H9 (cell line): ENCODE measurements at regions not wholly inside any gene's neighbourhood (a gene's known extent, or its start where the extent isn't known, plus 50 kb on each side); places are given as distances from the start of the nearest gene placed in this dataset.
A peak's percentile ranks its signal among the peaks of the same experiment; 100 is the strongest.

ENCODE experiments used
- DNase-seq: peaks from one replicate; pipeline ENCODE4 v3.0.0-alpha.2; 2017
- H2AFZ ChIP-seq: one replicate; pipeline ENCODE4 v1.6.1; 2013; ENCODE audit warnings: mild to moderate bottlenecking, low read length, control low read depth, moderate library complexity
- H2AK5ac ChIP-seq: 2 replicates; pipeline ENCODE4 v1.6.1; 2013; ENCODE audit warnings: low read length, control low read depth, mixed read lengths; ENCODE audit not compliant: insufficient read length
- H2BK120ac ChIP-seq: one replicate; pipeline ENCODE4 v1.6.1; 2013; ENCODE audit warnings: low read depth, mild to moderate bottlenecking, low read length, control low read depth, inconsistent platforms; ENCODE audit not compliant: poor library complexity, severe bottlenecking
- H2BK12ac ChIP-seq: 2 replicates; pipeline ENCODE4 v1.6.1; 2013; ENCODE audit warnings: low read length, control low read depth, mixed read lengths, low read depth; ENCODE audit not compliant: insufficient read length
- H2BK15ac ChIP-seq: 2 replicates; pipeline ENCODE4 v1.6.1; 2013; ENCODE audit warnings: low read depth, low read length, control low read depth
- H2BK20ac ChIP-seq: one replicate; pipeline ENCODE4 v1.6.1; 2013; ENCODE audit warnings: low read depth, mild to moderate bottlenecking, low read length, control low read depth, inconsistent platforms; ENCODE audit not compliant: poor library complexity, severe bottlenecking
- H2BK5ac ChIP-seq: 2 replicates; pipeline ENCODE4 v1.6.1; 2013; ENCODE audit warnings: low read length, control low read depth, mixed read lengths; ENCODE audit not compliant: insufficient read length
- H3K14ac ChIP-seq: 2 replicates; pipeline ENCODE4 v1.6.1; 2013; ENCODE audit warnings: low read length, control low read depth; ENCODE audit not compliant: insufficient read depth
- H3K18ac ChIP-seq: 2 replicates; pipeline ENCODE4 v1.6.1; 2013; ENCODE audit warnings: low read depth, mild to moderate bottlenecking, mixed read lengths, low read length, control low read depth; ENCODE audit not compliant: insufficient read length
- H3K23ac ChIP-seq: 2 replicates; pipeline ENCODE4 v1.6.1; 2013; ENCODE audit warnings: low read length, control low read depth, mixed read lengths, low read depth; ENCODE audit not compliant: insufficient read length
- H3K23me2 ChIP-seq: 2 replicates; pipeline ENCODE4 v1.6.1; 2013; ENCODE audit warnings: low read depth, mild to moderate bottlenecking, mixed read lengths, low read length, control low read depth; ENCODE audit not compliant: insufficient read length, poor library complexity, severe bottlenecking
- H3K27ac ChIP-seq: 2 replicates; pipeline ENCODE4 v1.5.1; 2013; ENCODE audit warnings: low read length, control low read depth, mixed read lengths, low read depth; ENCODE audit not compliant: insufficient read length
- H3K27me3 ChIP-seq: 2 replicates; pipeline ENCODE4 v1.6.1; 2013; ENCODE audit warnings: low read length, control low read depth, inconsistent platforms; ENCODE audit not compliant: insufficient read depth
- H3K4ac ChIP-seq: 2 replicates; pipeline ENCODE4 v1.6.1; 2013; ENCODE audit warnings: low read depth, mild to moderate bottlenecking, control low read depth, inconsistent platforms, low read length, moderate library complexity
- H3K4me1 ChIP-seq: 2 replicates; pipeline ENCODE4 v1.6.1; 2013; ENCODE audit warnings: low read length, control low read depth, inconsistent platforms; ENCODE audit not compliant: insufficient read depth
- H3K4me2 ChIP-seq: 2 replicates; pipeline ENCODE4 v1.6.1; 2013; ENCODE audit warnings: low read length, control low read depth, mixed read lengths; ENCODE audit not compliant: insufficient read length, insufficient read depth
- H3K56ac ChIP-seq: 2 replicates; pipeline ENCODE4 v1.6.1; 2013; ENCODE audit warnings: low read depth, mild to moderate bottlenecking, mixed read lengths, low read length, control low read depth; ENCODE audit not compliant: insufficient read length
- H3K79me1 ChIP-seq: 2 replicates; pipeline ENCODE4 v1.6.1; 2013; ENCODE audit warnings: low read depth, mild to moderate bottlenecking, moderate library complexity, low read length, control low read depth, inconsistent platforms; ENCODE audit not compliant: insufficient read depth, poor library complexity, severe bottlenecking
- H3K79me2 ChIP-seq: 2 replicates; pipeline ENCODE4 v1.6.1; 2013; ENCODE audit warnings: low read length, control low read depth, inconsistent platforms; ENCODE audit not compliant: insufficient read depth
- H3K9ac ChIP-seq: 2 replicates; pipeline ENCODE4 v1.6.1; 2013; ENCODE audit warnings: low read length, control low read depth, mixed read lengths; ENCODE audit not compliant: insufficient read length; ENCODE audit errors: extremely low read depth
- H3K9me3 ChIP-seq: one replicate; pipeline ENCODE4 v1.6.1; 2013; ENCODE audit warnings: low read depth, low read length, inconsistent platforms; ENCODE audit not compliant: control insufficient read depth
- H3T11ph ChIP-seq: one replicate; pipeline ENCODE4 v1.6.1; 2013; ENCODE audit warnings: mild to moderate bottlenecking, low read length, control low read depth, inconsistent platforms
- H4K20me1 ChIP-seq: one replicate; pipeline ENCODE4 v1.6.1; 2013; ENCODE audit not compliant: control insufficient read depth, insufficient read length, insufficient read depth
- H4K5ac ChIP-seq: 2 replicates; pipeline ENCODE4 v1.6.1; 2013; ENCODE audit warnings: low read depth, mild to moderate bottlenecking, mixed read lengths, low read length, control low read depth; ENCODE audit not compliant: insufficient read length
- H4K8ac ChIP-seq: replicated peaks from 2 replicates; pipeline ENCODE4 v1.6.1; 2013; ENCODE audit warnings: low read length, control low read depth, mixed read lengths, low read depth; ENCODE audit not compliant: insufficient read length
- H4K91ac ChIP-seq: 2 replicates; pipeline ENCODE4 v1.6.1; 2013; ENCODE audit warnings: low read depth, mild to moderate bottlenecking, moderate library complexity, mixed read lengths, low read length, control low read depth; ENCODE audit not compliant: insufficient read length
- H3K27ac Mint-ChIP-seq, 3 experiments: 2 replicates in 2 of 3; 3 replicates in 1 of 3; pipeline ENCODE4 v1.8.0; 2020 to 2021; ENCODE audit warnings: mixed read lengths in 3 of 3, mild to moderate bottlenecking in 1 of 3, moderate library complexity in 1 of 3
- H3K27me3 Mint-ChIP-seq: 2 replicates; pipeline ENCODE4 v1.8.0; 2021; ENCODE audit warnings: low read depth, mild to moderate bottlenecking, moderate library complexity, mixed read lengths
- H3K36me3 Mint-ChIP-seq, 3 experiments: 2 replicates in 2 of 3; 3 replicates in 1 of 3; pipeline ENCODE4 v1.8.0; 2020 to 2021; ENCODE audit warnings: low read depth in 3 of 3, mixed read lengths in 3 of 3; ENCODE audit not compliant: insufficient read depth in 1 of 3
- H3K4me1 Mint-ChIP-seq, 2 experiments: 2 replicates each; pipeline ENCODE4 v1.8.0; 2020; ENCODE audit warnings: mixed read lengths in 2 of 2
- H3K4me3 Mint-ChIP-seq, 2 experiments: 2 replicates in 1 of 2; 3 replicates in 1 of 2; pipeline ENCODE4 v1.8.0; 2020 to 2021; ENCODE audit warnings: mild to moderate bottlenecking in 2 of 2, mixed read lengths in 2 of 2, moderate library complexity in 1 of 2
- H3K9me3 Mint-ChIP-seq, 2 experiments: 2 replicates in 1 of 2; 3 replicates in 1 of 2; pipeline ENCODE4 v1.8.0; 2020; ENCODE audit warnings: mild to moderate bottlenecking in 2 of 2, mixed read lengths in 2 of 2, moderate library complexity in 1 of 2
- WGBS: extraction: QIAGEN DNeasy Blood & Tissue Kit; methylation state at CpG from one replicate; pipeline ENCODE4 v1.1.7; 2013; ENCODE audit warnings: missing lambda C conversion rate, low lambda C conversion rate, mixed read lengths; ENCODE audit not compliant: insufficient read length; ENCODE audit errors: extremely low coverage; 5-methylcytosine and 5-hydroxymethylcytosine counted together
- TF ChIP-seq, protein P1 (sequence below): fragments of 200-600 bp; sonication (generic); conservative IDR thresholded peaks from 3 replicates; pipeline ENCODE4 v1.8.0; 2021; ENCODE audit warnings: antibody characterized with exemption, mild to moderate bottlenecking

DNA sequence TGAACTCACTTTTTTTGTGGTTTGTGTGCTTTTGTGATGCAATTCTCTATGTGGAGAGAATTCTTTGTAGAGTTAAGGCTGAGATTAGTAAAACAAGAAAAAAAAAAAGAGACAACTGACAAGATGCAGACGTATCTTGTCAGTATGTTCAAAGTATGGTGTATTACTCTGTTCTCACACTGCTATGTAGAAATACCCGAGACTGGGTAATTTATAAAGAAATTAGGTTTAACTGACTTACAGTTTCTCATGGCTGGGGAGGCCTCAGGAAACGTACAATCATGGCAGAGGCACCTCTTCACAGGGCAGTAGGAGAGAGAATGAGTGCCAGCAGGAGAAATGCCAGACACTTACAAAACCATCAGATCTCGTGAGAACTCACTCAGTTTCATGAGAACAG lies 475.2 kb upstream of the CDH18 start:
- no peak overlapping the region for H3K4me3 Mint-ChIP-seq

More for the DNA sequence above, 475.2 kb upstream of the CDH18 start:
- H3K18ac ChIP-seq: no peak overlapping the region
- no peak overlapping the region for H4K91ac ChIP-seq
- no peak overlapping the region for H2AFZ ChIP-seq
- H3T11ph ChIP-seq: no peak overlapping the region
- H3K27ac Mint-ChIP-seq: 0 out of 7 replicates have a peak overlapping the region, but pooled peaks of 1 of the 3 experiments have one; percentile 21
- no peak overlapping the region for H2AK5ac ChIP-seq
- no peak overlapping the region for H2BK120ac ChIP-seq
- H3K27me3 ChIP-seq: no peaks in the 10 kb centered on the region
- no peak overlapping the region for H2BK20ac ChIP-seq
- H3K4me1 ChIP-seq: no peaks in the 10 kb centered on the region; the same call in 1 of the 2 replicates
- H2BK5ac ChIP-seq: no peak overlapping the region
- DNase-seq: no peak
- no peak overlapping the region for H3K27ac ChIP-seq
- no peaks in the 10 kb centered on the region for H3K9me3 Mint-ChIP-seq
- no peak overlapping the region for H3K9ac ChIP-seq
- H3K27me3 Mint-ChIP-seq: no peaks in the 10 kb centered on the region
- H3K9me3 ChIP-seq: no peaks in the 10 kb centered on the region
- no peak overlapping the region for H3K4ac ChIP-seq
- no peaks in the 10 kb centered on the region for H3K79me2 ChIP-seq
- H3K14ac ChIP-seq: no peak overlapping the region
- no peak overlapping the region for H4K5ac ChIP-seq
- no peak overlapping the region for H3K4me2 ChIP-seq
- no peaks in the 10 kb centered on the region for H3K23me2 ChIP-seq
- no peak overlapping the region for H2BK12ac ChIP-seq
- no peaks in the 10 kb centered on the region for H3K36me3 Mint-ChIP-seq
- H3K79me1 ChIP-seq: no peaks in the 10 kb centered on the region
- H4K8ac ChIP-seq: no peak overlapping the region
- TF ChIP-seq, protein P1, sequence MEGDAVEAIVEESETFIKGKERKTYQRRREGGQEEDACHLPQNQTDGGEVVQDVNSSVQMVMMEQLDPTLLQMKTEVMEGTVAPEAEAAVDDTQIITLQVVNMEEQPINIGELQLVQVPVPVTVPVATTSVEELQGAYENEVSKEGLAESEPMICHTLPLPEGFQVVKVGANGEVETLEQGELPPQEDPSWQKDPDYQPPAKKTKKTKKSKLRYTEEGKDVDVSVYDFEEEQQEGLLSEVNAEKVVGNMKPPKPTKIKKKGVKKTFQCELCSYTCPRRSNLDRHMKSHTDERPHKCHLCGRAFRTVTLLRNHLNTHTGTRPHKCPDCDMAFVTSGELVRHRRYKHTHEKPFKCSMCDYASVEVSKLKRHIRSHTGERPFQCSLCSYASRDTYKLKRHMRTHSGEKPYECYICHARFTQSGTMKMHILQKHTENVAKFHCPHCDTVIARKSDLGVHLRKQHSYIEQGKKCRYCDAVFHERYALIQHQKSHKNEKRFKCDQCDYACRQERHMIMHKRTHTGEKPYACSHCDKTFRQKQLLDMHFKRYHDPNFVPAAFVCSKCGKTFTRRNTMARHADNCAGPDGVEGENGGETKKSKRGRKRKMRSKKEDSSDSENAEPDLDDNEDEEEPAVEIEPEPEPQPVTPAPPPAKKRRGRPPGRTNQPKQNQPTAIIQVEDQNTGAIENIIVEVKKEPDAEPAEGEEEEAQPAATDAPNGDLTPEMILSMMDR: no peak
- WGBS: no CpG with 5 or more reads among the region's 4 CpGs
- no peak overlapping the region for H2BK15ac ChIP-seq
- H3K23ac ChIP-seq: no peak overlapping the region
- peaks cover 8 to 9% of the 10 kb centered on the region in 2 experiments; a peak in 3 of 4 replicates for H3K4me1 Mint-ChIP-seq
- H3K56ac ChIP-seq: no peak overlapping the region
- no peaks in the 10 kb centered on the region for H4K20me1 ChIP-seq
